HG03457 (cell line): ENCODE measurements at regions not wholly inside any gene's neighbourhood (a gene's known extent, or its start where the extent isn't known, plus 50 kb on each side); places are given as distances from the start of the nearest gene placed in this dataset.
"Not testable (repeated sequence)": the region's sequence is repeated elsewhere in the genome, so short reads cannot be mapped to it uniquely, and the experiment has no call there.

Experiments
- ATAC-seq: cut with Tn5 transposase; IDR thresholded peaks from one replicate; pipeline ENCODE4 v1.9.1; 2021; ENCODE audit warnings: moderate number of reproducible peaks; ENCODE audit not compliant: unreplicated experiment

DNA sequence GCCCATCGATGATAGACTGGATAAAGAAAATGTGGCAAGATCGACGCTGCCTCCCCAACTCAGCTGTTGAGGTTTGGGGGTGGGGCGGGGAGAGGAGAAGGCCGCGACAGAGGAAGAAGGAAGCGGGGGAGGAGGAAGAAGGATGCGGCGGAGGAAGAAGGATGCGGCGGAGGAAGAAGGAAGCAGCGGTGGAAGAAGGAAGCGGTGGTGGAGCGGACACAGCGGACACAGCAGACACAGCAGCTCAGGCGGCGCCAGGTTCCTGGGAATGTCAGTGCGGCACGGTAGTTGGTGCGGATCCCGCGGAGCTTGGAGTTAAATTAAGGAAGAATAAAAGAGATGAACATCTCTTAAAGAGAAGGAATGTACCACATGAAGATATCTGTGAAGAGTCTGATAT lies 163.9 kb upstream of the NT5E start:
- ATAC-seq = no peak

DNA sequence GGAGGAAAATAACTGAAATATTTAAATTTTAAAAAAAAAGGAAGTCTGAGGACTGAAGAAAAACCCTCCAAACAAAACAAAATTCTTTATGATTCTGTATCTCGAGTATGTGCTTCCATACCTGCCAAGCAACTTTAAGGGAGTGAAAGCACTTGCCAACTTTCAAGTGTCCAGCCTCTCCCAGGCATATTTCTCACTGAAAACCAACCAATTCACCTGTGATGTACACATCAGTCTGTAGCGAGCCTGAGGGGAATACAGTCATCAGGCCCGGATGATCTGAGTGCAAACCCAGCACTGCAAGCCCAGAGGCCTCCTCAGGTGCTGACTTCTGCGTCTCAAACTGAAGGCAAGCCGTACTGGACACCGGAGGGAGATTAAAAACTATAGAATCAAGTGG lies 164.8 kb upstream of the NT5E start:
- ATAC-seq = no peak

DNA sequence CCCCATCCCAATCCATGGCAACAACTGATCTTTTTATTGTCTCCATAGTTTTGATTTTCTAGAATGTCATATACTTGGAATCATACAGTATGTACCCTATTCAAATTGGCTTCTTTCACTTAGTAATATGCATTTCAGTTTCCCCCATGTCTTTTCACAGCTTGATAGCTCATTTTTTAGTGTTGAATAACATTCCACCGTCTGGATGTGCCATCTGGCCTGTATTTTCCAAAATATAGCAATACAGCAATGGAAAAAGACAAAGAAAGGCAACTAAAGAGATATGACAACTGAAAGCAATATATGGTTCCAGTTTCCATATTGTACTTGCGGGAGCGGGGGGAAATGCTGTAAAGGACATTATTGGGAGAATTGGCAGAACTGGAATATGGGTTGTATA lies 166.4 kb upstream of the NT5E start:
- ATAC-seq = no peak

GRCh38 chr6:85278466-85279035 lies 171.3 kb upstream of the NT5E start:
- no peak for ATAC-seq

DNA sequence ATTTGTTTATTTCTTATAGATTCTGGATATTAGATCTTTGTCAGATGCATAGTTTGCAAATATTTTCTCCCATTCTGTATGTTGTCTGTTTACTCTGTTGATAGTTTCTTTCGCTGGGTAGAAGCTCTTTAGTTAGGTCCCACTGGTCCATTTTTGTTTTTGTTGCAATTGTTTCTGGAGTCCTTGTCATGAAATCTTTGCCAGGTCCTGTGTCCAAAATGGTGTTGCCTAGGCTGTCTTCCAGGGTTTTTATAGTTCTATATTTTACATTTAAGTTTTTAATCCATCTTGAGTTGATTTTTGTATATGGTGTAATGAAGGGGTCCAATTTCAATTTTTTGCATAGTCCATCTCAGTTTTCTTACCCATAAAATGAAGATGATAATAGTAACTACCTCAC lies 173.9 kb upstream of the NT5E start:
- not testable (repeated sequence) for ATAC-seq

GRCh38 chr6:85275338-85275985 lies 174.4 kb upstream of the NT5E start:
- no peak for ATAC-seq

- no peak for ATAC-seq
These were observed 176.0 kb upstream of the NT5E start for GRCh38 chr6:85273870-85274269.

DNA sequence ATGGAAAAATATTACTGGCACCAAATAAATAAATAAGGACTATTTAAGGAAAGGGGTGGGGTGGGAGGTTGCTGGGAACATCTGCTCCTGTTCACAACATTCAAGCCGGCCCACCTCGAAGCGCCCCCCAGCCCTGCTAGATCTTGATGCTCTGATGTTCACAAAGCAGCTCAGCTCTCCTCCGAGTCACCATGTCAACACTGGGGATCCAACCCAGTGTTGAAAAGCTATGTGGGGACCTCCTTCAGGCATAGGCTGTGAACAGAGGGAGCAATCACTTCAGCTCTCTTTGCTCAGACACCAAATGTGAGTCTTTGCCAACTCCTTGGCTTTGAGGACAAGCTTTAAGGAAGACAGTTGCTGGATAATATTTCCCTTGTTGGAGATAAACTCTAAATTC lies 176.8 kb upstream of the NT5E start:
- ATAC-seq = no peak

DNA sequence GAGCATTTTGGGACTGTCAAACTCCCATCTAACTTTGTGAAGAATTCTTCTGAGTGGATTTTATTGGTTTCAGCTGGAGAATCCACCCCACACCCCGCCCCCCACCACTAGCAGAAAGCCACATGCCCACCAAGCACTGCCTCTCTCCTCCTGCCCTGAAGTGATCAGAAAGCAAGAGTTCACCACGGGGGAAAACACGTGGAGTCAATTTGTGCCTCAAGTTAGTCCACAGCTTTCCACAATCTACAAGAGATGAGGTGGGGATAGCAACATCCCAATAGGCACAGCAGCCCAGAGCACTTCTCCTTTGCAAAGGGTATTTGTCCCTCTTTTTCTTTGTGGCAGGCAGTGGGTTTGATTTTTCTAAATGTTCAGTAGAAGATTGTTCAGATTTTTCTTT lies 177.3 kb upstream of the NT5E start:
- ATAC-seq = no peak

DNA sequence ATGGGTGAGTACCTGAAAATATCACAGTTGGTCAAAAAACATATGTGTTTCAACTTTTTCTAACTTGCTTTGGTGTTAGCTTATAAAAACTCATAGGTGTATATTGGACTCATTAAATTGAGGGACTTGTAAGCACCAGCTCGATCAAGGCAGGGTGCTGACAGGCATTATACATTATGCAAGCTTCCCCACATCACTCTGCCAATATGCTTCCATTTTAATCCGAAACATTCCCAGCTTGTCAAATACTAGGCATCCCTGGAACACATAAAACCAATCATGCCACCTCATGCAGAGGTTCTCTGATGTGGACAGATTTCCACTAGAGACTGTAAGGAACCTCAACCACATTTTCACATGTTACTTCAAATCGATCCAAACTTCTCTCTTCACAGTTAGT lies 187.3 kb upstream of the NT5E start:
- ATAC-seq = no peak

GRCh38 chr6:85261271-85261670 lies 188.6 kb upstream of the NT5E start:
- no peak for ATAC-seq

DNA sequence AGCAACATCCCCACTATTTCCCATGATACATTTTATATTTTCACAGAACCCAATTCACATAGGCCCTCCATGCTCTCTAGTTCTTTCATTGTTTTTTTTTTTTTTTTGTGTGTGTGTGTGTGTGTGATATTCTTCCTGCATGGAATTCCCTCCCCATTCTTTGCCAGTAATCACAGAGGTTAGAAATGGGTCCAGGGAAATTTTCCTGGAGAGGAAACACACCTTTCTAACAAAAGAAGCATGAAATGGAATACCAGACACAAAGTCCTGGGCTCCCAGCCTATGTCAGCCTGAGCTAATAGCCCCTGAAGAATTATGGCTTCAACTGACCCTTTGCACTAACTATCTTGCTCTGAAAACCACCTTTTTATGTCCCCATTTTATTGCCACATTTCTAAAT lies 194.2 kb upstream of the NT5E start:
- ATAC-seq = no peak

- no peak for ATAC-seq
These were observed 197.3 kb upstream of the NT5E start for GRCh38 chr6:85252552-85252951.

GRCh38 chr6:85252085-85252484 lies 197.8 kb upstream of the NT5E start:
- no peak for ATAC-seq

GRCh38 chr6:85251300-85251699 lies 198.6 kb upstream of the NT5E start:
- no peak for ATAC-seq

DNA sequence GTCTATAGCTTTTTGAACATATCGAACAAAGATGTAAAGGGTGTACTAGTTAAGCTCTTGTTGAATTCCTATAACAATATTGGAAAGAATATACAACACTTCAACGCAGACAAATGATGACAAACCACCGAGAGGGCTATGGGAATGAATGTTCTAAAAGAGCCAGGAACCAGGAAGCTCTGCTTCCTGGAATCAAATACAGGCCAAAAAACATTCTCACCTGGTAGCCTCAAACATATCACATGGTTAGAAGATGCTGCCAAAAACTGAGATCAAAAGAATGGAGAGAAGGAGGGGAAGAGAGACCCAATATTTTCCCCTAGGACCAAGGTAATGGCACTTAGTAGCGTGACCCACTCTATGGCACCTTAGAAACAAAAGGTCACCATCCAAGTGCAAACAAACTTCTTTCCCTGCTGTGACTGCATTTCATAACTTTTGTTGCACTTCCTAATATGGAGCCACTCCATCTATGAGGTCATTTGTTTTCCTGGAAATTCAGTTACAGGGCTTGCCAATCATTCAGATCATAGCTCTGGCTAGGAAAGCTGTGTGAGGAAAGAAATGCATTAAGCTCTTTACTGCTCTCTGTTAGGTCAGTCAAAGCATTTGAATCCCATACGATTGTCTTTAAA lies 199.2 kb upstream of the NT5E start:
- ATAC-seq = no peak

- ATAC-seq = no peak
These were observed 204.9 kb upstream of the NT5E start for GRCh38 chr6:85245004-85245403.

DNA sequence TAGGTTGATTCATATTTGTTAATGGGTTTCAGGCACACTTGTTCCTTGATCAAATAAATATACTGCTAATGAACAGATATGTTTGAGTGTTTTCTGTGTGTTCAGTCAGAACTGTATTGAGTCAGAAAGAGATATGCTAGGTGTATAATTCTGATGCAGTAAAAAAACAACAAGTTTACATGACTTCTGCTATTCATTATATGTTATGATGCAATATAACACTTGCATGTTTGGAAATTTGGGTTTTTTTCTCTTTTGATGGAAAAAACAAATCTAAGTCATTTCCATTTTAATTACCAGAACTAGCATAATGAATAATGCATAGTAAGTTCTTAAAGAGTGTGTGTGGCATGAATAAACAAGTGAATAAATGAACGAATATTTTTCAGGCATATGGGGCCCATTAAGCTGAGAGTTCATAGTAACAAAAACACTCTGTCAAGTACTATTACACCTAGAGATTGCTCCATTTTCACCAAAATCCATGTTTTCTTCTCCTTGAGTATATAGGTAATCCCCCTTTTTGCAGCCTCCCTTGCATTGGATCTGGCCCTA lies 208.3 kb upstream of the NT5E start:
- ATAC-seq = no peak

DNA sequence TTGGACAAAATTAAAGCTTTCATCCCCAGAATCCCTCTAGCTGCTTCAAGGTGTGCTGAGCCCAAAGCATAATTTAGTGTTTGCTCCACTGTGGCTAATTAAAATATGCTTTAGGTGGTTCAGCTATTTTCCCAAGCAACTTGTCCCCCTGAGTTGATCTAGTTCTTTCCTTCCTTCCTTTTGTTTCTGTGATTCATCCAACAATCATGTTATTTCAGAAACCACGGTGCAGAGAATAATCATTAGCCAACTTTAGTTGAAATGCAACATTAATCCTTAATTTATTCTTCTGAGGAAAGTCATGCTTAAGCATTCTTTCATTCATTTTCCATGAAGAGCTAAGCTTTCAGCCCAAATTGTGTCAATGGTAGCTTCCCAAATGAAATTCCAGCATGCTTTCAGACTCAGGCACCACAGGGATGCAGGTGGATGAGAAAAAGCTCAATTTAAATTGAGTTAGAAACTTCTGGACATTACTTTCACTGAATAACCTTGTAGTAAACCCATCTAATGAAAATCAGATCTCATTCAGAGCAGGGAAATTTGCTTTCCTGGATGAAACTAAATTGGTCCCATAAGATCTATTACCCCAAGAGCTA lies 209.0 kb upstream of the NT5E start:
- no peak for ATAC-seq

- ATAC-seq = no peak
These were observed 212.4 kb upstream of the NT5E start for GRCh38 chr6:85237478-85237877.

GRCh38 chr6:85236636-85237035 lies 213.2 kb upstream of the NT5E start:
- ATAC-seq = no peak

DNA sequence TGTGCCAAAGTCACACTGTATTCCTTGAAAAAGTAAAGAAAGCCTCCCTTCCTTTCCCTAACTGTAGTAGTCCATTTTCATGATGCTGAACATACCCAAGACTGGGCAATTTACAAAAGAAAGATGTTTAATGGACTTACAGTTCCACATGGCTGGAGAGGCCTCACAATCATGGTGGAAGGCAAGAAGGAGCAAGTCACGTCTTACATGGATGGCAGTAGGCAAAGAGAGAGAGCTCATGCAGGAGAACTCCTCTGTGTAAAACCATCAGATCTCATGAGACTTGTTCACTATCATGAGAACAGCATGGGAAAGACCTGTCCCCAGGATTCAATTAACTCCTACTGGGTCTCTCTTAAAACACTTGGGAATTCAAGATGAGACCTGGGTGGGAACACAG lies 222.5 kb upstream of the NT5E start:
- not testable (repeated sequence) for ATAC-seq
